ENCODE measurements at regions not wholly inside any gene's neighbourhood (a gene's known extent, or its start where the extent isn't known, plus 50 kb on each side); places are given as distances from the start of the nearest gene placed in this dataset.

DNA sequence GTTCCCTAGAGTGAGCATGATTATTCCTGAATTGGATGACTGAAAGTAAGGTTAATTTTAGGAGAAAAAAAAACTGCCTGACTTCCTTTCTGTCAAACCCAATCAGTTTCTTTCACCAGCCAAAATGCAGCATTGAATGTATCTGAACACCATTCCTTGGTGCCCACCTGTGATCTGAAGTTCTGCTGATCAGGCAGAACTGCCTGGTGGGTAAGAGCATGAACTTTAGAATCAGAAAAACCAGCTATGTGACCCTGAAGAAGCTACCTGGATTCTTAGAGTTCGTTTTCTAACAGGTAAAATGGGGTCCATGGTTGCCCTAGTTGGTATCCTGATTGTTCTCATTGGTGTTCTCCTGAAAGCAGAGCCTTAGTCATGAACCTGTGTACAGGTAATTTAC, 506.9 kb downstream of the MED13L start:
- H4K20me1 ChIP-seq (replicated peaks in 1 of 2; ENCODE audit: control insufficient read depth in 1 of 2, insufficient read depth in 2 of 2, low read length in 2 of 2): no peaks in the 10 kb centered on the region
- FAIRE-seq (no peak), DNase-seq (ENCODE audit: low read depth in 1 of 2, low spot score in 2 of 2) (no peak)
- H3K36me3 ChIP-seq (ENCODE audit: control insufficient read depth in 2 of 4, insufficient read depth in 4 of 4, low read length in 3 of 4): no peaks in the 10 kb centered on the region
- no peaks in the 10 kb centered on the region for H3K27me3 ChIP-seq (replicated peaks in 1 of 4; ENCODE audit: control insufficient read depth in 3 of 4, extremely low read depth in 1 of 4, insufficient read depth in 3 of 4, low read length in 3 of 4)
- H3K4ac ChIP-seq (replicated peaks; ENCODE audit: insufficient read length, low read depth, low read length): no peak overlapping the region
- H2BK20ac ChIP-seq (ENCODE audit: low read length): no peak overlapping the region
- ChIA-PET CTCF (ENCODE audit: partially characterized antibody) (interaction anchor here (0.6 to 1.6 kb wide), 10 partner anchors 10 to 1133 kb away, joined by 3 to 9 read pairs (median 4); no protein-coding TSS in a partner anchor), POLR2A (ENCODE audit: partially characterized antibody) (no interaction called here)
- H2BK15ac ChIP-seq (ENCODE audit: low read length): no peak overlapping the region
- H2AFZ ChIP-seq (ENCODE audit: low read length): no peak overlapping the region
- no peaks in the 10 kb centered on the region for H3K9me3 ChIP-seq (ENCODE audit: insufficient read depth in 2 of 2, low read depth in 1 of 2, low read length in 1 of 2)
- H2BK12ac ChIP-seq (ENCODE audit: low read depth, low read length): no peak overlapping the region
- H3K56ac ChIP-seq (replicated peaks; ENCODE audit: insufficient read length, low read depth, low read length): no peak overlapping the region
- H4K5ac ChIP-seq (ENCODE audit: insufficient read length, low read depth, low read length): no peak overlapping the region
- no peaks in the 10 kb centered on the region for H3K79me1 ChIP-seq (ENCODE audit: low read depth, low read length)
- no peak overlapping the region for H3K18ac ChIP-seq (ENCODE audit: extremely low read depth, low read length)
- no peak overlapping the region for H3K27ac ChIP-seq (ENCODE audit: low read depth, low read length)
- no peak overlapping the region for H2AK5ac ChIP-seq (ENCODE audit: low read depth, low read length)
- H4K8ac ChIP-seq (ENCODE audit: extremely low read depth, insufficient read depth, low read length): no peak overlapping the region
- H3K4me1 ChIP-seq (replicated peaks in 1 of 4; ENCODE audit: control insufficient read depth in 3 of 4, insufficient read depth in 4 of 4, low read length in 3 of 4): no peaks in the 10 kb centered on the region
- H3K14ac ChIP-seq (ENCODE audit: insufficient read length): no peak overlapping the region
- no peak overlapping the region for H3K4me3 ChIP-seq (ENCODE audit: extremely low read depth in 1 of 4, insufficient read depth in 2 of 4, low read depth in 3 of 4, low read length in 4 of 4)
- WGBS, 2 experiments (ENCODE audit: extremely low coverage in 1 of 2, insufficient coverage in 1 of 2, insufficient read length in 1 of 2, insufficient replicate concordance in 2 of 2, low coverage in 1 of 2, low lambda C conversion rate in 2 of 2, missing lambda C conversion rate in 1 of 2): 88% methylated on average over 1 of the region's 1 CpG; no CpG with 5 or more reads in 1 of the 2 experiments
- no peak overlapping the region for H3K23ac ChIP-seq (ENCODE audit: insufficient read length)
- H2BK120ac ChIP-seq (replicated peaks; ENCODE audit: low read depth, low read length): no peak overlapping the region
- no peaks in the 10 kb centered on the region for H3K23me2 ChIP-seq (ENCODE audit: low read depth, low read length)
- H3K9ac ChIP-seq (replicated peaks in 1 of 4; ENCODE audit: extremely low read depth in 1 of 4, low read depth in 3 of 4, low read length in 3 of 4): no peak overlapping the region
- no peaks in the 10 kb centered on the region for H3K79me2 ChIP-seq (ENCODE audit: control insufficient read depth in 1 of 2, insufficient read depth in 2 of 2, low read length in 2 of 2)
- no peak overlapping the region for H2BK5ac ChIP-seq (ENCODE audit: low read depth, low read length)
- H3K4me2 ChIP-seq (ENCODE audit: insufficient read depth in 1 of 2, low read depth in 2 of 2, low read length in 2 of 2): no peak overlapping the region
- H4K91ac ChIP-seq (replicated peaks; ENCODE audit: insufficient read length, low read length): no peak overlapping the region
- TF ChIP-seq NRF1 (IDR thresholded peaks at IDR 0.05; ENCODE audit: low read depth, low read length) (no peak), SP4 (IDR thresholded peaks at IDR 0.05; ENCODE audit: low read length) (no peak), KDM5A (IDR thresholded peaks at IDR 0.05; ENCODE audit: low read length) (no peak), SUZ12 (IDR thresholded peaks at IDR 0.05; ENCODE audit: low read length) (no peak), BRCA1 (IDR thresholded peaks at IDR 0.05; ENCODE audit: low read depth, low read length) (no peak), EGR1 (IDR thresholded peaks at IDR 0.05; ENCODE audit: borderline replicate concordance, low read depth, low read length) (no peak), GABPA (IDR thresholded peaks at IDR 0.05; ENCODE audit: borderline replicate concordance, insufficient read depth, low read length) (no peak), MAX (IDR thresholded peaks at IDR 0.05) (no peak), CBX8 (IDR thresholded peaks at IDR 0.05; ENCODE audit: borderline replicate concordance, low read depth, low read length) (no peak), JUN (IDR thresholded peaks at IDR 0.05; ENCODE audit: low read depth, low read length) (no peak), EZH2 (IDR thresholded peaks at IDR 0.05; ENCODE audit: low read depth, low read length, severe bottlenecking) (no peak), HDAC2 (IDR thresholded peaks at IDR 0.05; ENCODE audit: borderline replicate concordance in 1 of 2, low read depth in 2 of 2, low read length in 2 of 2) (no peak)
- TF ChIP-seq, protein P1, sequence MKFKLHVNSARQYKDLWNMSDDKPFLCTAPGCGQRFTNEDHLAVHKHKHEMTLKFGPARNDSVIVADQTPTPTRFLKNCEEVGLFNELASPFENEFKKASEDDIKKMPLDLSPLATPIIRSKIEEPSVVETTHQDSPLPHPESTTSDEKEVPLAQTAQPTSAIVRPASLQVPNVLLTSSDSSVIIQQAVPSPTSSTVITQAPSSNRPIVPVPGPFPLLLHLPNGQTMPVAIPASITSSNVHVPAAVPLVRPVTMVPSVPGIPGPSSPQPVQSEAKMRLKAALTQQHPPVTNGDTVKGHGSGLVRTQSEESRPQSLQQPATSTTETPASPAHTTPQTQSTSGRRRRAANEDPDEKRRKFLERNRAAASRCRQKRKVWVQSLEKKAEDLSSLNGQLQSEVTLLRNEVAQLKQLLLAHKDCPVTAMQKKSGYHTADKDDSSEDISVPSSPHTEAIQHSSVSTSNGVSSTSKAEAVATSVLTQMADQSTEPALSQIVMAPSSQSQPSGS (IDR thresholded peaks at IDR 0.05; ENCODE audit: low read length): no peak

Data from H1 (cell line).